Uterus (tissue), 2 donors: ENCODE measurements at regions not wholly inside any gene's neighbourhood (a gene's known extent, or its start where the extent isn't known, plus 50 kb on each side); places are given as distances from the start of the nearest gene placed in this dataset.

Experiments
- POLR2A ChIP-seq, 2 donors: fragments of 450-650 bp; IDR thresholded peaks; one replicate each; pipeline ENCODE4 v1.6.1; 2016; ENCODE audit warnings: antibody characterized with exemption in 2 of 2, mild to moderate bottlenecking in 1 of 2, moderate library complexity in 1 of 2
- TF ChIP-seq, protein P1 (sequence below), 4 experiments: fragments of 200-600 bp in 2 of 4; fragments of 450-650 bp in 2 of 4; sonication (generic) in 2 of 4; IDR thresholded peaks; one replicate each; pipeline ENCODE4 v1.5.1; 2016 to 2019; ENCODE audit warnings: antibody characterized with exemption in 4 of 4, mild to moderate bottlenecking in 2 of 4, moderate library complexity in 1 of 4

DNA sequence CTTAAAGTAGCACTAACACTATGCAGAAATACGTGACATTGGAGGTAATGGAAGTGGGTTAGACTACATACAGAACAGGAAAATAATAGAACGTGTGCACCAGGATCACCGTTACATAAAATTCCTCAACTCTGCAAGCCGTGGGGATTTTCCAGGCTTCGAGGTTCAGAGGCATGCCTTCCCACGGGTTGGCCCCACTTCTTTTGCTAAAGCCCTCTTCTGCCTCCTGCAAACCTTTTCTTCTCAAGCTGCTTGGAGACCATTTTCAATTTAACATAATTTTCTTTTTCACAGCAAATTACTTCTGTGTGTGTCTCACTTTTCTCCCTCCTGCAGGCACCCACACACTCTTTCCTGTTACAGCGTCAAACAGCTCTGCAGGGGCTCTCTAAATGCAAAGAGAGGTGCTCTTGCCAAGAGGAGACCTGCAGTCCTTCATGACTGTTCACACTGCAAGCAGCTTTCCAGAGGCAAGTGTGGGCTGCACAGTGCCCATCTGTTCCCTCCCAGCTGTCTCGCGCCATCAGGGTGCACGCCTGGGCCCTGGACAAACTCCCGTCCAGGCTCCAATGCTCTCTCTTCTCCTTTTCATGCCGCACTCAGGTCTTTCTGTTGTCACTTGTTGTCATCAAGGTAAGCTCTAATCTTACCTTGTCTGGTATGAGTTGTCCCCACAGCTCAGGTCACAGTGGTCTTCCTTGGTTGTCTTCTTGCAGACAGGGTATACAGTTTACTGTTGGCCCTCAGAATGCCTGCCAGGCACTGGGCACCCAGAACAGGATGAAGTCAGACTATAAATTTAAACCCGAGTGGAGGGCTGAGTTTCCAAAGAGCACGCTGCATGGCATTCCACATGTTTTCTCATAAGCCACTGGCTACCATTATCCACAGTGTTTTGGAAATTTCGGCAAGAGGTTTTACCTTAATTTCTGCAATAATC, 164.8 kb upstream of the GGTLC1 start:
- no peak for TF ChIP-seq POLR2A (IDR thresholded peaks at IDR 0.05)
- TF ChIP-seq, protein P1, sequence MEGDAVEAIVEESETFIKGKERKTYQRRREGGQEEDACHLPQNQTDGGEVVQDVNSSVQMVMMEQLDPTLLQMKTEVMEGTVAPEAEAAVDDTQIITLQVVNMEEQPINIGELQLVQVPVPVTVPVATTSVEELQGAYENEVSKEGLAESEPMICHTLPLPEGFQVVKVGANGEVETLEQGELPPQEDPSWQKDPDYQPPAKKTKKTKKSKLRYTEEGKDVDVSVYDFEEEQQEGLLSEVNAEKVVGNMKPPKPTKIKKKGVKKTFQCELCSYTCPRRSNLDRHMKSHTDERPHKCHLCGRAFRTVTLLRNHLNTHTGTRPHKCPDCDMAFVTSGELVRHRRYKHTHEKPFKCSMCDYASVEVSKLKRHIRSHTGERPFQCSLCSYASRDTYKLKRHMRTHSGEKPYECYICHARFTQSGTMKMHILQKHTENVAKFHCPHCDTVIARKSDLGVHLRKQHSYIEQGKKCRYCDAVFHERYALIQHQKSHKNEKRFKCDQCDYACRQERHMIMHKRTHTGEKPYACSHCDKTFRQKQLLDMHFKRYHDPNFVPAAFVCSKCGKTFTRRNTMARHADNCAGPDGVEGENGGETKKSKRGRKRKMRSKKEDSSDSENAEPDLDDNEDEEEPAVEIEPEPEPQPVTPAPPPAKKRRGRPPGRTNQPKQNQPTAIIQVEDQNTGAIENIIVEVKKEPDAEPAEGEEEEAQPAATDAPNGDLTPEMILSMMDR (IDR thresholded peaks at IDR 0.05): no peak
